ENCODE measurements at regions not wholly inside any gene's neighbourhood (a gene's known extent, or its start where the extent isn't known, plus 50 kb on each side); places are given as distances from the start of the nearest gene placed in this dataset.

DNA sequence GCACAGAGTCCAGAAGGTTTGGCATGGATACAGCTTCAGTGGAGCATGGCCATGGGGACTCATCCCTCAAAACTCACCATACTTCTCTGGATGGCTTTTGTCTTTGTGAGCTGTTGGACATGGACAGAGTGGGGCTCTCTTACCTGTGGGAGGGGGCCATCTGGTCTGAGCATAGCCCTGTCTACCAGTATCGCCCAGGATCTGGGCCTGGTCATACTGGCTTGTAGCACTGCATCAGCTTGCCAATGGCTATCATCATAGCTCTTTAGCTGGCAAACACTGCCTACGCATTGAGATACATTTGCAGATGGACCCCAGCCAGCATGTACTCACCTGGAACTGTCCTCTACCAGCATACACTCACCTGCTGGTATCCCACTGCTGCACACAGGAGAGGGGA is 975.2 kb upstream of the NOVA1 start:
- ChIA-PET POLR2A (no interaction called here), CTCF (no interaction called here)
- no peaks in the 10 kb centered on the region for H3K36me3 ChIP-seq (replicated peaks in 1 of 2; ENCODE audit: control extremely low read depth in 1 of 2, control insufficient read depth in 1 of 2, extremely low read depth in 1 of 2, insufficient read depth in 2 of 2, low read length in 1 of 2)
- no peak overlapping the region for H3K27ac Mint-ChIP-seq
- H3K9me3 Mint-ChIP-seq (ENCODE audit: insufficient read depth): peaks cover 10% of the 10 kb centered on the region
- H3K4me1 Mint-ChIP-seq: no peaks in the 10 kb centered on the region
- peaks cover 0 to 8% (median 0%) of the 10 kb centered on the region in 3 donors for H3K9me3 ChIP-seq (ENCODE audit: control extremely low read depth in 1 of 3, control insufficient read depth in 2 of 3, insufficient read depth in 1 of 3, low read length in 2 of 3)
- intact Hi-C loops (cut with micrococcal nuclease): no loop called here
- H3K4me2 ChIP-seq (replicated peaks; ENCODE audit: low read depth, low read length, poor library complexity, severe bottlenecking): no peak overlapping the region
- DNase-seq (no peak), ATAC-seq (ENCODE audit: low read depth) (no peak)
- no peak overlapping the region for H3K4me3 ChIP-seq (ENCODE audit: control extremely low read depth in 1 of 5, extremely low read depth in 1 of 5, insufficient read depth in 1 of 5, low read depth in 2 of 5, low read length in 4 of 5)
- H4K20me1 ChIP-seq (ENCODE audit: control insufficient read depth, insufficient read depth, low read length, poor library complexity, severe bottlenecking): no peaks in the 10 kb centered on the region
- no peaks in the 10 kb centered on the region for H3K27me3 Mint-ChIP-seq
- no peaks in the 10 kb centered on the region for H3K27me3 ChIP-seq (replicated peaks in 1 of 4; ENCODE audit: control extremely low read depth in 1 of 4, control insufficient read depth in 3 of 4, insufficient read depth in 4 of 4, low read length in 3 of 4)
- H3K4me1 ChIP-seq (ENCODE audit: control insufficient read depth in 2 of 2, insufficient read depth in 2 of 2, low read length in 2 of 2): no peaks in the 10 kb centered on the region
- H3K4me3 Mint-ChIP-seq: no peak overlapping the region
- H3K79me2 ChIP-seq (ENCODE audit: control insufficient read depth, insufficient read depth, low read length): no peaks in the 10 kb centered on the region
- TF ChIP-seq EZH2 (IDR thresholded peaks at IDR 0.05; ENCODE audit: borderline replicate concordance, insufficient read depth, low read depth, low read length, poor library complexity, severe bottlenecking): no peak
- TF ChIP-seq, protein P1, sequence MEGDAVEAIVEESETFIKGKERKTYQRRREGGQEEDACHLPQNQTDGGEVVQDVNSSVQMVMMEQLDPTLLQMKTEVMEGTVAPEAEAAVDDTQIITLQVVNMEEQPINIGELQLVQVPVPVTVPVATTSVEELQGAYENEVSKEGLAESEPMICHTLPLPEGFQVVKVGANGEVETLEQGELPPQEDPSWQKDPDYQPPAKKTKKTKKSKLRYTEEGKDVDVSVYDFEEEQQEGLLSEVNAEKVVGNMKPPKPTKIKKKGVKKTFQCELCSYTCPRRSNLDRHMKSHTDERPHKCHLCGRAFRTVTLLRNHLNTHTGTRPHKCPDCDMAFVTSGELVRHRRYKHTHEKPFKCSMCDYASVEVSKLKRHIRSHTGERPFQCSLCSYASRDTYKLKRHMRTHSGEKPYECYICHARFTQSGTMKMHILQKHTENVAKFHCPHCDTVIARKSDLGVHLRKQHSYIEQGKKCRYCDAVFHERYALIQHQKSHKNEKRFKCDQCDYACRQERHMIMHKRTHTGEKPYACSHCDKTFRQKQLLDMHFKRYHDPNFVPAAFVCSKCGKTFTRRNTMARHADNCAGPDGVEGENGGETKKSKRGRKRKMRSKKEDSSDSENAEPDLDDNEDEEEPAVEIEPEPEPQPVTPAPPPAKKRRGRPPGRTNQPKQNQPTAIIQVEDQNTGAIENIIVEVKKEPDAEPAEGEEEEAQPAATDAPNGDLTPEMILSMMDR (IDR thresholded peaks at IDR 0.05): no peak
- WGBS (ENCODE audit: insufficient coverage): 92% methylated on average over 2 of the region's 2 CpGs
- H2AFZ ChIP-seq (ENCODE audit: insufficient read depth, low read depth, low read length, poor library complexity, severe bottlenecking): no peak overlapping the region
- H3K27ac ChIP-seq (ENCODE audit: low read length in 2 of 2): no peak overlapping the region
- H3K9ac ChIP-seq (ENCODE audit: low read length): no peak overlapping the region

- H3K79me2 ChIP-seq (ENCODE audit: control insufficient read depth, insufficient read depth, low read length): no peaks in the 10 kb centered on the region
- no peaks in the 10 kb centered on the region for H3K9me3 Mint-ChIP-seq (ENCODE audit: insufficient read depth)
- H3K4me2 ChIP-seq (replicated peaks; ENCODE audit: low read depth, low read length, poor library complexity, severe bottlenecking): no peak overlapping the region
- WGBS (ENCODE audit: insufficient coverage): no CpG with 5 or more reads among the region's 3 CpGs
- no peak overlapping the region for H3K4me3 ChIP-seq (ENCODE audit: control extremely low read depth in 1 of 5, extremely low read depth in 1 of 5, insufficient read depth in 1 of 5, low read depth in 2 of 5, low read length in 4 of 5)
- POLR2A ChIA-PET: no interaction called here
- no peaks in the 10 kb centered on the region for H4K20me1 ChIP-seq (ENCODE audit: control insufficient read depth, insufficient read depth, low read length, poor library complexity, severe bottlenecking)
- H3K9ac ChIP-seq (ENCODE audit: low read length): no peak overlapping the region
- no peak overlapping the region for H3K4me3 Mint-ChIP-seq
- H3K9me3 ChIP-seq (ENCODE audit: control extremely low read depth in 1 of 3, control insufficient read depth in 2 of 3, insufficient read depth in 1 of 3, low read length in 2 of 3): peaks cover 0 to 4% (median 3%) of the 10 kb centered on the region in 3 donors
- DNase-seq (no peak), ATAC-seq (ENCODE audit: low read depth) (no peak)
- no peak overlapping the region for H2AFZ ChIP-seq (ENCODE audit: insufficient read depth, low read depth, low read length, poor library complexity, severe bottlenecking)
- CTCF ChIA-PET: no interaction called here
- intact Hi-C loops (cut with micrococcal nuclease): no loop called here
- no peak overlapping the region for H3K27ac Mint-ChIP-seq
- no peaks in the 10 kb centered on the region for H3K36me3 ChIP-seq (replicated peaks in 1 of 2; ENCODE audit: control extremely low read depth in 1 of 2, control insufficient read depth in 1 of 2, extremely low read depth in 1 of 2, insufficient read depth in 2 of 2, low read length in 1 of 2)
- no peaks in the 10 kb centered on the region for H3K27me3 Mint-ChIP-seq
- H3K27me3 ChIP-seq (replicated peaks in 1 of 4; ENCODE audit: control extremely low read depth in 1 of 4, control insufficient read depth in 3 of 4, insufficient read depth in 4 of 4, low read length in 3 of 4): no peaks in the 10 kb centered on the region
- no peak overlapping the region for H3K27ac ChIP-seq (ENCODE audit: low read length in 2 of 2)
- no peaks in the 10 kb centered on the region for H3K4me1 Mint-ChIP-seq
- TF ChIP-seq EZH2 (IDR thresholded peaks at IDR 0.05; ENCODE audit: borderline replicate concordance, insufficient read depth, low read depth, low read length, poor library complexity, severe bottlenecking): no peak
- TF ChIP-seq, protein P1 (IDR thresholded peaks at IDR 0.05): no peak
- no peaks in the 10 kb centered on the region for H3K4me1 ChIP-seq (ENCODE audit: control insufficient read depth in 2 of 2, insufficient read depth in 2 of 2, low read length in 2 of 2)
Observed at GRCh38 chr14:27587103-27587502, 989.3 kb upstream of the NOVA1 start.
